Lung (tissue), 11 donors: ENCODE measurements at regions not wholly inside any gene's neighbourhood (a gene's known extent, or its start where the extent isn't known, plus 50 kb on each side); places are given as distances from the start of the nearest gene placed in this dataset.

ENCODE experiments used
- ATAC-seq: fragments of 200-7000 bp; cut with Tn5 transposase; one replicate; pipeline ENCODE4 v1.9.1; 2020; ENCODE audit warnings: moderate number of reproducible peaks; ENCODE audit not compliant: insufficient read depth, low FRiP score
- DNase-seq, 3 donors: peaks; one replicate each; pipeline ENCODE4 v3.0.0-alpha.2; 2013 to 2017
- H3K27ac ChIP-seq, 2 donors: one replicate each; pipeline ENCODE4 v1.5.1; 2013; ENCODE audit warnings: mild to moderate bottlenecking in 2 of 2, moderate library complexity in 2 of 2, control low read depth in 1 of 2, inconsistent platforms in 1 of 2, low read depth in 1 of 2, low read length in 1 of 2
- H3K27me3 ChIP-seq, 3 donors: one replicate each; pipeline ENCODE4 v1.5.1; 2013; ENCODE audit warnings: low read length in 2 of 3; ENCODE audit not compliant: control insufficient read depth in 3 of 3, insufficient read depth in 3 of 3
- H3K36me3 ChIP-seq, 4 donors: one replicate each; pipeline ENCODE4 v1.5.1; 2013; ENCODE audit warnings: low read length in 4 of 4, mild to moderate bottlenecking in 1 of 4, moderate library complexity in 1 of 4; ENCODE audit not compliant: control insufficient read depth in 4 of 4, insufficient read depth in 4 of 4
- H3K4me1 ChIP-seq, 5 donors: one replicate each; pipeline ENCODE4 v1.5.1; 2013; ENCODE audit warnings: low read length in 5 of 5, mild to moderate bottlenecking in 2 of 5, moderate library complexity in 1 of 5; ENCODE audit not compliant: control insufficient read depth in 5 of 5, insufficient read depth in 5 of 5
- H3K4me3 ChIP-seq: one replicate; pipeline ENCODE4 v1.5.1; 2013; ENCODE audit warnings: mild to moderate bottlenecking, control low read depth, moderate library complexity
- H3K9ac ChIP-seq, 2 donors: one replicate each; pipeline ENCODE4 v1.5.1; 2013; ENCODE audit warnings: low read length in 2 of 2, control low read depth in 1 of 2; ENCODE audit not compliant: insufficient read depth in 1 of 2
- H3K9me3 ChIP-seq, 4 donors: one replicate each; pipeline ENCODE4 v1.5.1; 2013; ENCODE audit warnings: low read length in 3 of 4, mild to moderate bottlenecking in 1 of 4, moderate library complexity in 1 of 4; ENCODE audit not compliant: control insufficient read depth in 4 of 4, insufficient read depth in 3 of 4
- CTCF ChIP-seq: IDR thresholded peaks from 2 replicates; pipeline ENCODE4 v1.5.1; 2012; ENCODE audit warnings: mild to moderate bottlenecking; ENCODE audit errors: control extremely low read depth, extremely low read depth
- WGBS, 2 donors: extraction: QIAGEN DNeasy Blood & Tissue Kit; methylation state at CpG; one replicate each; pipeline ENCODE4 v1.1.7; 2013; 5-methylcytosine and 5-hydroxymethylcytosine counted together
- donor health status: control.
- donor health status: control.
- donor health status: Bipolar disorder and iron deficiency.
- donor health status: healthy.
- donor health status: DM: yes; HTN: yes; CAD: no.

GRCh38 chr22:48675141-48675829 lies 1152.4 kb downstream of the BRD1 start:
- H3K27ac ChIP-seq = no peak overlapping the region
- 90 to 94% methylated on average over 15 of the region's 15 CpGs for WGBS, 2 donors
- no peaks in the 10 kb centered on the region for H3K4me1 ChIP-seq
- H3K9ac ChIP-seq = no peak overlapping the region
- ATAC-seq = no peak
- no peaks in the 10 kb centered on the region for H3K36me3 ChIP-seq
- H3K27me3 ChIP-seq = no peaks in the 10 kb centered on the region
- no peak for DNase-seq
- TF ChIP-seq CTCF = no peak
- H3K4me3 ChIP-seq = no peak overlapping the region
- peaks cover 0 to 19% (median 3%) of the 10 kb centered on the region in 4 donors for H3K9me3 ChIP-seq

DNA sequence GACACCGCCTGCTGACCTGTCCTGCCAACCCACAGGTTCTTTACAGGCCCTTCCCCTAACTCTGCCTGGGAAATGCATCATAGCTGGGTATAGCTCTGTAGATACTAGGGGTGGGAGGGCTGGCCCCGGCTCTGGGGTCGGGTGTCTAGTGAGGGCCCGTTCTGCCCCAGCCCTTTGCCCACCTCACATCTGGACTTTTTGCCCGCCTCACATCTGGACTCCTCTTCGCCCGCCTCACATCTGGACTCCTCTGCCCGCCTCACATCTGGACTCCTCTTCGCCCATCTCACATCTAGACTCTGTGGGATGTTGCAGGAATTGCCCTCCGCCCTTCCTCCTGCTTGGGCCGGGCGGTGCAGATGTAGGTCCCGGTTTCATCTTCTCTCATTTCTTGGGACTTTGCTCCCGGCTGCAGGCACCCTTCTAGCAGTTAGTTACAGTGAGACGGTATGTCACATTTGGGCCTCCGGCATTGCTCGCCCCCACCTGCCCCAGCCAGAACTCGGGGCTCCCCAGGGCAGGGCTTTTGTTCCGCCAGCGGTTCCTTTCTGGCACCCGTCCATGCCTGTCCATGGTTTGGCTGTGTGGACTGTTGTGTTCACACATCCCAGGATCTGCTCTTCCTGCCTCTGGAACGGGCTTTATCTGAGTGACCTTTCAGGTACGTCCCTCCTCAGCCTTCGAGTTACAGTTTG lies 1153.7 kb downstream of the BRD1 start:
- Histone ChIP-seq H3K9ac (no peak overlapping the region), H3K27ac (no peak overlapping the region), H3K36me3 (no peaks in the 10 kb centered on the region), H3K4me3 (no peak overlapping the region), H3K9me3 (peaks cover 0 to 19% (median 3%) of the 10 kb centered on the region in 4 donors), H3K4me1 (no peaks in the 10 kb centered on the region), H3K27me3 (no peaks in the 10 kb centered on the region)
- WGBS, 2 donors = 88 to 94% methylated on average over 22 to 24 of the region's 24 CpGs
- ATAC-seq (no peak), DNase-seq (no peak)
- TF ChIP-seq CTCF = no peak

DNA sequence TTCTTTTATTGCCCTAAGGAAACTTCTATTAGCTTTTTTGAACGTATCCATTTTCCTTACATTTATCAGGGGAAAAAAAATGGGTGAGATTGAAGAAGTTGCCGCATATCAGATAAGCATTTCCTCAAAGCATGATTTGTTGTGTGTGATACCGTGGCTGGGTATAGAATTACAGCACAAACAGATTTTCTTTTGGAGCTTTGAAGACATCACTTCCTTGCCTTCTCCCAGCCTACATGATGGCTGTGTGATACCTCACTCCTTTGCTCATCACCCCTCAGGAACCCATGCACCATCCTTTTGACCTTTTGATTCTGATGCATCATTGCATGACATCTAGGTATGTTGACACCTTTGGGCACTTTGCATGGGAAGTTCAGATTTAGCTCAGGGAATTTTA lies 1155.3 kb downstream of the BRD1 start:
- Histone ChIP-seq H3K9ac (no peak overlapping the region), H3K4me3 (no peak overlapping the region), H3K4me1 (no peaks in the 10 kb centered on the region), H3K9me3 (peaks cover 0 to 19% (median 3%) of the 10 kb centered on the region in 4 donors), H3K27me3 (no peaks in the 10 kb centered on the region), H3K36me3 (no peaks in the 10 kb centered on the region), H3K27ac (no peak overlapping the region)
- ATAC-seq (no peak), DNase-seq (no peak)
- no peak for TF ChIP-seq CTCF
- 86 to 92% methylated on average over 3 of the region's 3 CpGs for whole genome bisulfite sequencing, 2 donors
